ENCODE measurements at regions not wholly inside any gene's neighbourhood (a gene's known extent, or its start where the extent isn't known, plus 50 kb on each side); places are given as distances from the start of the nearest gene placed in this dataset.

DNA sequence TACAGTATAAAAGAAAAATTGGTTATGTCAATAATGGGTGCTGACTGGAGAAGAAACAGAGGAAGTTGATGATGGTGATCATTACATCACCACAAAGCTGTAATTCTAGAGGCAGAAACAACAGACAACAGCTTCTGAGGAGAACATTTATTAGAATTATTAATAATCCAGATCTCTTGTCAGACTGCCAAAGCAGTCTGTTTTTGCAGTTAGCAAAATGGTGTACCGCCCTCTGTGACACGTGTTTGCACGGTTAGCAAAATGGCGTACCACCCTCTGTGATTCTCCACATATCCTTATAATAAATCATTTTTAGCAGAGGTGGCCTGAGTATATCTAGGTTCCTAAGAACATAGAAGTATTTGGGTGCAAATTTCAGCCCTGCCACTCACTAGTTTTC lies 154.0 kb upstream of the TENT5D start (continued):
- no peak for TF ChIP-seq SAP30 (IDR thresholded peaks at IDR 0.05; ENCODE audit: insufficient read depth, insufficient replicate concordance, low read length)

DNA sequence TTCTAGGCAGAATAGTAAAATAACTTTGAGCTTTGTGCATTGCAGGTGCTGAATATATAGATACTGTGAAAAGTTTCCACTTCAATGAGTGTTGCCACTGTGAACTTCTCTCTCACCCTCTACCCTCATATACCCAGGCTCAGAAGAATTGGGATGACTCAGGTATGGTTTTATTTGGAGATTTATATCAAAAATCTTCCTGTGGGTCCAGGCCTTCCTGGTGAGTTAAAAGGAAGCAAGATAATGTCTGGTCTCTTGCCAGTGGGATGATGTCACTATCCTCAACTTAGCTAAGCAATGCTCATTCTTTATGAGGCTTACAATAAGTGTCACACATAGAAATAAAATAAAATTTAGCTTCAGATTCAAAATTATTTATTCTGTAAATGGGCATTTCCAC lies 153.3 kb upstream of the TENT5D start:
- Histone ChIP-seq H4K5ac (ENCODE audit: insufficient read length, low read depth, low read length) (no peak overlapping the region), H3K9me3 (ENCODE audit: insufficient read depth in 2 of 2, low read depth in 1 of 2, low read length in 1 of 2) (no peaks in the 10 kb centered on the region), H3K27ac (ENCODE audit: low read depth, low read length) (no peak overlapping the region), H3K23ac (ENCODE audit: insufficient read length) (no peak overlapping the region), H3K23me2 (ENCODE audit: low read depth, low read length) (no peaks in the 10 kb centered on the region), H3K4ac (replicated peaks; ENCODE audit: insufficient read length, low read depth, low read length) (no peak overlapping the region), H3K14ac (ENCODE audit: insufficient read length) (no peak overlapping the region), H3K79me1 (ENCODE audit: low read depth, low read length) (no peaks in the 10 kb centered on the region), H2BK120ac (replicated peaks; ENCODE audit: low read depth, low read length) (no peak overlapping the region), H3K4me1 (replicated peaks in 1 of 4; ENCODE audit: control insufficient read depth in 3 of 4, insufficient read depth in 4 of 4, low read length in 3 of 4) (no peaks in the 10 kb centered on the region), H4K20me1 (replicated peaks in 1 of 2; ENCODE audit: control insufficient read depth in 1 of 2, insufficient read depth in 2 of 2, low read length in 2 of 2) (no peaks in the 10 kb centered on the region), H3K79me2 (ENCODE audit: control insufficient read depth in 1 of 2, insufficient read depth in 2 of 2, low read length in 2 of 2) (no peaks in the 10 kb centered on the region), H3K56ac (replicated peaks; ENCODE audit: insufficient read length, low read depth, low read length) (no peak overlapping the region), H3K18ac (ENCODE audit: extremely low read depth, low read length) (no peak overlapping the region), H2BK12ac (ENCODE audit: low read depth, low read length) (no peak overlapping the region), H2BK15ac (ENCODE audit: low read length) (no peak overlapping the region), H2BK5ac (ENCODE audit: low read depth, low read length) (no peak overlapping the region), H4K8ac (ENCODE audit: extremely low read depth, insufficient read depth, low read length) (no peak overlapping the region), H2AFZ (ENCODE audit: low read length) (no peak overlapping the region), H3K4me2 (ENCODE audit: insufficient read depth in 1 of 2, low read depth in 2 of 2, low read length in 2 of 2) (no peak overlapping the region), H2AK5ac (ENCODE audit: low read depth, low read length) (no peak overlapping the region), H2BK20ac (ENCODE audit: low read length) (no peak overlapping the region), H4K91ac (replicated peaks; ENCODE audit: insufficient read length, low read length) (no peak overlapping the region), H3K27me3 (replicated peaks in 1 of 4; ENCODE audit: control insufficient read depth in 3 of 4, extremely low read depth in 1 of 4, insufficient read depth in 3 of 4, low read length in 3 of 4) (no peaks in the 10 kb centered on the region), H3K9ac (replicated peaks in 1 of 4; ENCODE audit: extremely low read depth in 1 of 4, low read depth in 3 of 4, low read length in 3 of 4) (no peak overlapping the region), H3K36me3 (ENCODE audit: control insufficient read depth in 2 of 4, insufficient read depth in 4 of 4, low read length in 3 of 4) (no peaks in the 10 kb centered on the region), H3K4me3 (ENCODE audit: extremely low read depth in 1 of 4, insufficient read depth in 2 of 4, low read depth in 3 of 4, low read length in 4 of 4) (no peak overlapping the region)
- DNase-seq (ENCODE audit: low read depth in 1 of 2, low spot score in 2 of 2) (no peak), FAIRE-seq (no peak)
- POLR2A ChIA-PET (ENCODE audit: partially characterized antibody) = no interaction called here
- no peak for TF ChIP-seq POLR2A (IDR thresholded peaks at IDR 0.05; ENCODE audit: control extremely low read depth in 1 of 2, low read depth in 2 of 2, low read length in 2 of 2)
- no peak for TF ChIP-seq POLR2AphosphoS5 (IDR thresholded peaks at IDR 0.05; ENCODE audit: low read depth, low read length)
- TF ChIP-seq KDM4A (IDR thresholded peaks at IDR 0.05; ENCODE audit: low read depth, low read length, severe bottlenecking) = no peak
- TF ChIP-seq, protein P1, sequence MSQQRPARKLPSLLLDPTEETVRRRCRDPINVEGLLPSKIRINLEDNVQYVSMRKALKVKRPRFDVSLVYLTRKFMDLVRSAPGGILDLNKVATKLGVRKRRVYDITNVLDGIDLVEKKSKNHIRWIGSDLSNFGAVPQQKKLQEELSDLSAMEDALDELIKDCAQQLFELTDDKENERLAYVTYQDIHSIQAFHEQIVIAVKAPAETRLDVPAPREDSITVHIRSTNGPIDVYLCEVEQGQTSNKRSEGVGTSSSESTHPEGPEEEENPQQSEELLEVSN (IDR thresholded peaks at IDR 0.05) = no peak
- no peak for TF ChIP-seq YY1 (IDR thresholded peaks at IDR 0.05; ENCODE audit: low read depth, low read length)
- no peak for TF ChIP-seq RNF2 (IDR thresholded peaks at IDR 0.05; ENCODE audit: borderline replicate concordance, low read depth, low read length, missing control alignments, poor library complexity, severe bottlenecking)
- no peak for TF ChIP-seq RXRA (IDR thresholded peaks at IDR 0.05; ENCODE audit: insufficient read depth, low read depth, low read length)
- TF ChIP-seq JUN (IDR thresholded peaks at IDR 0.05; ENCODE audit: low read depth, low read length) = no peak
- no peak for TF ChIP-seq HDAC6 (IDR thresholded peaks at IDR 0.05; ENCODE audit: low read depth, low read length)
- no peak for TF ChIP-seq CHD2 (IDR thresholded peaks at IDR 0.05; ENCODE audit: low read length)
- TF ChIP-seq TBP (IDR thresholded peaks at IDR 0.05; ENCODE audit: low read depth, low read length) = no peak
- no peak for TF ChIP-seq TCF12 (IDR thresholded peaks at IDR 0.05; ENCODE audit: low read depth, low read length)
- TF ChIP-seq EZH2 (IDR thresholded peaks at IDR 0.05; ENCODE audit: low read depth, low read length, severe bottlenecking) = no peak
- CTCF ChIA-PET (ENCODE audit: partially characterized antibody) = no interaction called here
